Sigmoid colon (tissue), 6 donors: ENCODE measurements at regions not wholly inside any gene's neighbourhood (a gene's known extent, or its start where the extent isn't known, plus 50 kb on each side); places are given as distances from the start of the nearest gene placed in this dataset.
"Not testable (repeated sequence)": the region's sequence is repeated elsewhere in the genome, so short reads cannot be mapped to it uniquely, and the experiment has no call there.

Source experiments
- DNase-seq: peaks from one replicate; pipeline ENCODE4 v3.0.0-alpha.2; 2019
- H3K27ac ChIP-seq, 4 donors: fragments of 200-600 bp; sonication (generic); one replicate each; pipeline ENCODE4 v1.5.1; 2016 to 2019; ENCODE audit warnings: mild to moderate bottlenecking in 1 of 4
- H3K27me3 ChIP-seq, 3 donors: fragments of 200-600 bp; sonication (generic); one replicate each; pipeline ENCODE4 v1.5.1; 2019; ENCODE audit warnings: mild to moderate bottlenecking in 1 of 3
- H3K36me3 ChIP-seq, 4 donors: fragments of 200-600 bp; sonication (generic); one replicate each; pipeline ENCODE4 v1.5.1; 2016 to 2019
- H3K4me1 ChIP-seq, 4 donors: fragments of 200-600 bp; sonication (generic); one replicate each; pipeline ENCODE4 v1.5.1; 2017 to 2019
- H3K4me3 ChIP-seq, 4 donors: fragments of 200-600 bp; sonication (generic); one replicate each; pipeline ENCODE4 v1.5.1; 2017 to 2019; ENCODE audit warnings: mild to moderate bottlenecking in 2 of 4, moderate library complexity in 1 of 4
- H3K9me3 ChIP-seq, 4 donors: fragments of 200-600 bp in 3 of 4; sonication (generic) in 3 of 4; one replicate each; pipeline versions ENCODE4 v1.5.1 to v1.6.1; 2013 to 2019
- EP300 ChIP-seq, 4 donors: sonication (generic); formaldehyde crosslinking; IDR thresholded peaks; one replicate each; pipeline ENCODE4 v1.6.1; 2017; ENCODE audit warnings: antibody characterized with exemption in 4 of 4
- POLR2A ChIP-seq, 2 donors: fragments of 450-650 bp; IDR thresholded peaks; one replicate each; pipeline ENCODE4 v1.6.1; 2016; ENCODE audit warnings: antibody characterized with exemption in 2 of 2, mild to moderate bottlenecking in 2 of 2, moderate library complexity in 2 of 2
- POLR2AphosphoS5 ChIP-seq, 4 donors: sonication (generic); formaldehyde crosslinking; IDR thresholded peaks; one replicate each; pipeline ENCODE4 v1.6.1; 2017; ENCODE audit warnings: antibody characterized with exemption in 4 of 4
- WGBS, 2 donors: extraction: QIAGEN DNeasy Blood & Tissue Kit; methylation state at CpG; one replicate each; pipeline ENCODE4 v1.1.7; 2013; 5-methylcytosine and 5-hydroxymethylcytosine counted together
- intact Hi-C: fragments of 100-400 bp; cut with DNase I; formaldehyde crosslinking; loops from one replicate; pipeline ENCODE4 v1.15.1; 2023
- TF ChIP-seq, protein P1 (sequence below), 4 experiments: fragments of 450-650 bp in 3 of 4; fragments of 200-600 bp in 1 of 4; IDR thresholded peaks; one replicate each; pipeline ENCODE4 v1.5.1; 2016 to 2019; ENCODE audit warnings: antibody characterized with exemption in 4 of 4, mild to moderate bottlenecking in 3 of 4, moderate library complexity in 2 of 4
- donor health status: healthy with polysubstance abuse.
- donor health status: healthy.

DNA sequence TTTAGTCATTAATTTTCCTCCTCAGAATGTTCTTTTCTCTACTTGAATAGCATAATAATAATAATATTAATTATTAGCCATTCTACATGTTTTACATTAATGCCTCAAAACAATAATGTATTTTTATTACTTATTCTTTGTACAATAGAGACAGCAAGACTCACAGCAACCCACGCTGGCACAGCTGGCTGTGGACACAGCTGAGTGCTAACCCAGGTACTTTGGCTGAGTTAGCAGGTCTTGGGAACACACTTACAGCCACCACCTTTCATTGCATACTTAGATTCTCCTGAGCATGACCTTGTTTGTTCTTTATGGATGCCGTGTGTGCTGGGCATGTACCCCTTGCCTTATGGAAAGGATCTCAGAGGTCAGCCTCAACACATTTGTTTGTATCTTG, 260.2 kb upstream of the ST6GAL2 start:
- H3K27ac ChIP-seq: no peak overlapping the region
- no peak for DNase-seq
- H3K9me3 ChIP-seq: peaks cover 0 to 3% (median 1%) of the 10 kb centered on the region in 4 donors
- H3K4me1 ChIP-seq: no peaks in the 10 kb centered on the region
- intact Hi-C loops: no loop called here
- H3K27me3 ChIP-seq: no peaks in the 10 kb centered on the region
- WGBS, 2 donors: 90 to 95% methylated on average over 2 of the region's 2 CpGs
- TF ChIP-seq POLR2AphosphoS5 (IDR thresholded peaks at IDR 0.05): no peak
- no peak for TF ChIP-seq EP300 (IDR thresholded peaks at IDR 0.05)
- TF ChIP-seq, protein P1, sequence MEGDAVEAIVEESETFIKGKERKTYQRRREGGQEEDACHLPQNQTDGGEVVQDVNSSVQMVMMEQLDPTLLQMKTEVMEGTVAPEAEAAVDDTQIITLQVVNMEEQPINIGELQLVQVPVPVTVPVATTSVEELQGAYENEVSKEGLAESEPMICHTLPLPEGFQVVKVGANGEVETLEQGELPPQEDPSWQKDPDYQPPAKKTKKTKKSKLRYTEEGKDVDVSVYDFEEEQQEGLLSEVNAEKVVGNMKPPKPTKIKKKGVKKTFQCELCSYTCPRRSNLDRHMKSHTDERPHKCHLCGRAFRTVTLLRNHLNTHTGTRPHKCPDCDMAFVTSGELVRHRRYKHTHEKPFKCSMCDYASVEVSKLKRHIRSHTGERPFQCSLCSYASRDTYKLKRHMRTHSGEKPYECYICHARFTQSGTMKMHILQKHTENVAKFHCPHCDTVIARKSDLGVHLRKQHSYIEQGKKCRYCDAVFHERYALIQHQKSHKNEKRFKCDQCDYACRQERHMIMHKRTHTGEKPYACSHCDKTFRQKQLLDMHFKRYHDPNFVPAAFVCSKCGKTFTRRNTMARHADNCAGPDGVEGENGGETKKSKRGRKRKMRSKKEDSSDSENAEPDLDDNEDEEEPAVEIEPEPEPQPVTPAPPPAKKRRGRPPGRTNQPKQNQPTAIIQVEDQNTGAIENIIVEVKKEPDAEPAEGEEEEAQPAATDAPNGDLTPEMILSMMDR (IDR thresholded peaks at IDR 0.05): no peak
- no peak for TF ChIP-seq POLR2A (IDR thresholded peaks at IDR 0.05)
- H3K4me3 ChIP-seq: no peak overlapping the region
- no peaks in the 10 kb centered on the region for H3K36me3 ChIP-seq

DNA sequence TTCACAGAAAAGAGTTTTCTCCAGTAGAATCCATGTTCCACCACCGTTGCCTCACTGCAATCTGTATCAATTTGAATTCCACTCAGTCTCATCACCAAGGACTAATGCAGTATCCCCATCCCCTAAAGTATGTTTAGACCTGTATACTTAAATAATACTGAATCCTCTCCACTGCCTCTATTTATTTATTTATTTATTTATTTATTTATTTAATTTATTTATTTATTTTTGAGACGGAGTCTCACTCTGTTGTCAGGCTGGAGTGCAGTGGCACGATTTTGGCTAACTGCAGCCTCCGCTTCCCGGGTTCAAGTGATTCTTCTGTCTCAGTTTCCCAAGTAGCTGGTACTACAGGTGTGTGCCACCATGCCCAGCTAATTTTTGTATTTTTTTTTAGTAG, 260.7 kb upstream of the ST6GAL2 start:
- H3K9me3 ChIP-seq, H3K27me3 ChIP-seq, H3K4me1 ChIP-seq, H3K36me3 ChIP-seq, H3K4me3 ChIP-seq, H3K27ac ChIP-seq, DNase-seq, intact Hi-C loops: not testable (repeated sequence)
- 91 to 92% methylated on average over 5 of the region's 5 CpGs for WGBS, 2 donors

DNA sequence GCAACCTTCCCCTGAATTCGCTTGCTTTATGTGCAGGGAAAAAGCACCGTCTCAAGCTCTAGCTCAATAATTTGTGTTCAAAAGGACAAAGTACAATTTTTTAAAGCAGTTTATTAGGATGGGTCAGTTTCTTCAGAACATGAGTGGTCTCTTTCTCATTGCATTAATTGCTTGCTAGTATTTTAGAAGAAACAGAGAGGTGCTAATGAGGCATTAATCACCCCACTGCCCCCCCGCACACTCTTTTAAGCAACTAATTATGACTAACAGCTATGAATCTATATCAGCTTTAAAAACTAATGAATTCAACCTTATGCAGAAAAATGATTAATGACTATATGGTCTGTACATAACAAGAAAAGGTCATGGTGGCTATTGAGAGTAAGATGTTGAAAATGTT, 262.1 kb upstream of the ST6GAL2 start:
- H3K27ac ChIP-seq: no peak overlapping the region
- intact Hi-C loops: no loop called here

DNA sequence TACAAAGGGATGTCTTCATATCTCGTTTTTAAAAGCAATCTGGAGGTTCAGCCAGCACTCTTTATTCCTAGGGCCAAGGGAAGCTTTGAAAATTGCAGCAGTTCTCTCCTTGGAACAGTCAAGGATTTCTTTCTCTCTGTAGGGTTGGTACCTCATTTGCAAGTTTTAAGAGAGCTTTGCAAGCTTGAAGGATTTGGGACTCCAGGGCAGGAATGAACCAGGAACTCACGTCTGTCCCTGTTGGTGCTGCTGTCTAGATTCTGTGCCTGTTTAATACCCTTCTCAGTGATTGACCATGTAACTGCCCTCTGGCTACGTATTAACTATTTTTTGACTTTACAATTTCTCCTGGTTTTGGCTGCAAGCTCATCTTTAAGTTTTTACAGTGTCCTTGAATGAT, 262.5 kb upstream of the ST6GAL2 start:
- Histone ChIP-seq H3K27me3 (no peaks in the 10 kb centered on the region), H3K9me3 (peaks cover 0 to 3% (median 1%) of the 10 kb centered on the region in 4 donors)
- WGBS, 2 donors: 53 to 70% methylated on average over 3 of the region's 3 CpGs

More for the DNA sequence above, 262.1 kb upstream of the ST6GAL2 start:
- 91 to 95% methylated on average over 3 of the region's 3 CpGs for WGBS, 2 donors
- Histone ChIP-seq H3K9me3 (peaks cover 0 to 3% (median 1%) of the 10 kb centered on the region in 4 donors), H3K4me1 (no peaks in the 10 kb centered on the region), H3K27me3 (no peaks in the 10 kb centered on the region), H3K4me3 (no peak overlapping the region), H3K36me3 (no peaks in the 10 kb centered on the region)
- DNase-seq: no peak
- TF ChIP-seq POLR2A (IDR thresholded peaks at IDR 0.05): no peak
- TF ChIP-seq, protein P1 (IDR thresholded peaks at IDR 0.05): no peak

DNA sequence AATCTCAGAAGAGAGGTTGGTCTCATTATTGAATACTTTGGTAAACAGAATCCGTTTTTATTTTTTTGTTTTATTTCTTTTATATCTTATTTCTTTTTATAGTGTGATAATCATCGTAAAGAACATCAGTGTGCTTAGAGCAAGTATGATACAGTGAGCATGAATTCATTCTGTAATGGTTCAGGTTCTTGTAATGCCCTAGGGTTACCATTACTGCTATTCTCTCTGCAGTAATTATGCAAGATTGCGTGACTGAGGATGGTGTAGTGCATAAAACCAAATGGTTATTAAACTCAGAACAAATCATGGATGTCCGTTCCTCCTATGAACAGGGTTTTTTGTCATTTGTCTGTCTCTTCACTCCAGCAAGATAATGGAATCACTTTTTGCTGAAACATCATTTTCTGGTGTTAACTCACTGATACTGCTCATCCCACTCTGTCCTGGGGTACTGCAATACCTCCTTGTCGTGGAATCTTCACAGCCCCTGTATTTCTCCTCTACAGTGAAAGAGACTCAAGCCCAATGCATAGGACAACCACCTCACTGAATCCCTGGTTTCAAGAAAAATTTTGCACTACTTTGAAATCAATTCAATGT, 274.8 kb upstream of the ST6GAL2 start:
- DNase-seq: no peak
- H3K27ac ChIP-seq: no peak overlapping the region
- no peaks in the 10 kb centered on the region for H3K4me1 ChIP-seq
- H3K27me3 ChIP-seq: no peaks in the 10 kb centered on the region
- intact Hi-C loops: no loop called here
- no peaks in the 10 kb centered on the region for H3K36me3 ChIP-seq
- no peak overlapping the region for H3K4me3 ChIP-seq
- 78 to 86% methylated on average over 5 of the region's 5 CpGs for WGBS, 2 donors
- TF ChIP-seq, protein P1 (IDR thresholded peaks at IDR 0.05): no peak
- no peak for TF ChIP-seq POLR2A (IDR thresholded peaks at IDR 0.05)
- no peak for TF ChIP-seq POLR2AphosphoS5 (IDR thresholded peaks at IDR 0.05)
- no peak for TF ChIP-seq EP300 (IDR thresholded peaks at IDR 0.05)
- no peaks in the 10 kb centered on the region for H3K9me3 ChIP-seq

More for the DNA sequence above, 262.5 kb upstream of the ST6GAL2 start:
- Histone ChIP-seq H3K4me3 (no peak overlapping the region), H3K36me3 (no peaks in the 10 kb centered on the region), H3K27ac (no peak overlapping the region), H3K4me1 (no peaks in the 10 kb centered on the region)
- no peak for DNase-seq
- intact Hi-C loops: no loop called here
- TF ChIP-seq POLR2AphosphoS5 (IDR thresholded peaks at IDR 0.05) (no peak), EP300 (IDR thresholded peaks at IDR 0.05) (no peak), POLR2A (IDR thresholded peaks at IDR 0.05) (no peak)
- TF ChIP-seq, protein P1 (IDR thresholded peaks at IDR 0.05): no peak
